Body of pancreas (tissue), 4 donors: ENCODE measurements at regions not wholly inside any gene's neighbourhood (a gene's known extent, or its start where the extent isn't known, plus 50 kb on each side); places are given as distances from the start of the nearest gene placed in this dataset.
A peak's percentile ranks its signal among the peaks of the same experiment; 100 is the strongest.

Experiments used
- POLR2A ChIP-seq, 3 donors: fragments of 450-650 bp; IDR thresholded peaks; one replicate each; pipeline ENCODE4 v1.6.1; 2016; ENCODE audit warnings: antibody characterized with exemption in 3 of 3, mild to moderate bottlenecking in 2 of 3
- TF ChIP-seq, protein P1 (sequence below), 7 experiments: fragments of 450-650 bp in 4 of 7; fragments of 200-600 bp in 3 of 7; sonication (generic) in 3 of 7; IDR thresholded peaks; one replicate each; pipeline ENCODE4 v1.5.1; 2016 to 2019; ENCODE audit warnings: antibody characterized with exemption in 7 of 7

DNA sequence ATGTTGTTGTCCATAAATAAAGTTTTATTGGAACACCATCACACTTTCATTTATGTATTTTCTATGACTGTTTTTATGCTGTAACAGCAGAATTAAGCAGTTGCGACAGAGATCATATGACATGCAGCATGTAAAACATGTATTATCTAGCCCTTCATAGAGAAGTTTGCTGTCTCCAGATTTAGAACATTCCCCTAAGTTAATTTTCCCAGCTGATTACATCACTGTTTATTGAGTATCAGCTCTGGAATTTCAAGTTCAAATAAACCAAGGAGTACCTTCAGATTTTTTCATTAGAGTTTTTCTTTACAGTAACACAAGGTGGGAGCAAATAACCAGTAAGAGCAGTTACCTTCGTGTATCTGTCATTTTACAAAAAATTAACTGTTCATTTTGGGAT lies 792.8 kb downstream of the USP25 start:
- TF ChIP-seq, protein P1, sequence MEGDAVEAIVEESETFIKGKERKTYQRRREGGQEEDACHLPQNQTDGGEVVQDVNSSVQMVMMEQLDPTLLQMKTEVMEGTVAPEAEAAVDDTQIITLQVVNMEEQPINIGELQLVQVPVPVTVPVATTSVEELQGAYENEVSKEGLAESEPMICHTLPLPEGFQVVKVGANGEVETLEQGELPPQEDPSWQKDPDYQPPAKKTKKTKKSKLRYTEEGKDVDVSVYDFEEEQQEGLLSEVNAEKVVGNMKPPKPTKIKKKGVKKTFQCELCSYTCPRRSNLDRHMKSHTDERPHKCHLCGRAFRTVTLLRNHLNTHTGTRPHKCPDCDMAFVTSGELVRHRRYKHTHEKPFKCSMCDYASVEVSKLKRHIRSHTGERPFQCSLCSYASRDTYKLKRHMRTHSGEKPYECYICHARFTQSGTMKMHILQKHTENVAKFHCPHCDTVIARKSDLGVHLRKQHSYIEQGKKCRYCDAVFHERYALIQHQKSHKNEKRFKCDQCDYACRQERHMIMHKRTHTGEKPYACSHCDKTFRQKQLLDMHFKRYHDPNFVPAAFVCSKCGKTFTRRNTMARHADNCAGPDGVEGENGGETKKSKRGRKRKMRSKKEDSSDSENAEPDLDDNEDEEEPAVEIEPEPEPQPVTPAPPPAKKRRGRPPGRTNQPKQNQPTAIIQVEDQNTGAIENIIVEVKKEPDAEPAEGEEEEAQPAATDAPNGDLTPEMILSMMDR (IDR thresholded peaks at IDR 0.05) = peak in 1 of 7 experiments; percentile 12
- no peak for TF ChIP-seq POLR2A (IDR thresholded peaks at IDR 0.05)
